ENCODE measurements at regions not wholly inside any gene's neighbourhood (a gene's known extent, or its start where the extent isn't known, plus 50 kb on each side); places are given as distances from the start of the nearest gene placed in this dataset.

DNA sequence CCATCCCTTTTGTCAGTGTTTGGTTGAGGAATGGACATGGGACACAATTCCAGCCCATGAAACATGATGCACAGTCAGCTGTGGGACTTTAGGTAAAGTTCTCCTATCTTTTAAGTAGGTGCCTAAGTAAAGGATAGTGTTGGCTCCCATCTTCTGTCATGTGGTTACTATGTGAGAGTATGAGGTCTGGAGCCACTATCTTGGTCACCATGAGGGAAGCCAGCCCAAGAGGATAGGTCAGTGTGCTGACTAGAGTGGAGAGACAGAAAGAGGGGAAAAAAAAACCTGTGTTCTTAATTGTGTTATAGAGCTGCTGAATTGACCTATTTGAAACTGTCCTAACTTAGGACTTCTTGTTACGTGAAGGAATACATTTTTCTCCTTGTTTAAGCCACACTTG, 89.7 kb upstream of the NAMPT start:
- H2BK12ac ChIP-seq (ENCODE audit: low read length) = no peak overlapping the region
- no peak overlapping the region for H2BK5ac ChIP-seq (ENCODE audit: low read depth, low read length, poor library complexity)
- H3K36me3 ChIP-seq (ENCODE audit: control insufficient read depth in 1 of 2, insufficient read depth in 2 of 2, low read length in 2 of 2) = no peaks in the 10 kb centered on the region
- H3K23ac ChIP-seq (ENCODE audit: low read length) = no peak overlapping the region
- H3K9ac ChIP-seq (ENCODE audit: low read length) = no peak overlapping the region
- H3K4me1 ChIP-seq (ENCODE audit: control insufficient read depth in 1 of 2, insufficient read depth in 2 of 2, low read length in 2 of 2) = no peaks in the 10 kb centered on the region
- no peak overlapping the region for H3K27ac ChIP-seq (ENCODE audit: low read depth, low read length)
- no peak overlapping the region for H2BK120ac ChIP-seq (ENCODE audit: insufficient read depth, low read length, poor library complexity)
- DNase-seq = no peak
- no peaks in the 10 kb centered on the region for H3K79me2 ChIP-seq (ENCODE audit: control insufficient read depth, insufficient read depth, low read length, poor library complexity)
- no peak overlapping the region for H4K91ac ChIP-seq (ENCODE audit: low read depth, low read length)
- no peak overlapping the region for H4K12ac ChIP-seq (ENCODE audit: low read depth, low read length)
- no peaks in the 10 kb centered on the region for H3K79me1 ChIP-seq (ENCODE audit: low read length)
- no peak overlapping the region for H2AK5ac ChIP-seq (ENCODE audit: low read length)
- no peak overlapping the region for H3K14ac ChIP-seq (ENCODE audit: low read length)
- H3K27me3 ChIP-seq (ENCODE audit: insufficient read depth, low read length) = no peaks in the 10 kb centered on the region
- no peak overlapping the region for H3K4ac ChIP-seq (ENCODE audit: low read depth, low read length)
- no peak overlapping the region for H4K8ac ChIP-seq (ENCODE audit: low read depth, low read length)
- H3K18ac ChIP-seq (ENCODE audit: low read length) = no peak overlapping the region
- no peak overlapping the region for H2AFZ ChIP-seq (ENCODE audit: insufficient read depth, low read length, poor library complexity)
- H3K4me2 ChIP-seq (ENCODE audit: low read length) = no peak overlapping the region
- H3K9me3 ChIP-seq (ENCODE audit: insufficient read depth, low read depth, low read length) = no peaks in the 10 kb centered on the region
- H3K4me3 ChIP-seq (ENCODE audit: low read depth, low read length) = no peak overlapping the region
- no CpG with 5 or more reads among the region's 1 CpG for WGBS (ENCODE audit: extremely low coverage, insufficient coverage, insufficient read length)

DNA sequence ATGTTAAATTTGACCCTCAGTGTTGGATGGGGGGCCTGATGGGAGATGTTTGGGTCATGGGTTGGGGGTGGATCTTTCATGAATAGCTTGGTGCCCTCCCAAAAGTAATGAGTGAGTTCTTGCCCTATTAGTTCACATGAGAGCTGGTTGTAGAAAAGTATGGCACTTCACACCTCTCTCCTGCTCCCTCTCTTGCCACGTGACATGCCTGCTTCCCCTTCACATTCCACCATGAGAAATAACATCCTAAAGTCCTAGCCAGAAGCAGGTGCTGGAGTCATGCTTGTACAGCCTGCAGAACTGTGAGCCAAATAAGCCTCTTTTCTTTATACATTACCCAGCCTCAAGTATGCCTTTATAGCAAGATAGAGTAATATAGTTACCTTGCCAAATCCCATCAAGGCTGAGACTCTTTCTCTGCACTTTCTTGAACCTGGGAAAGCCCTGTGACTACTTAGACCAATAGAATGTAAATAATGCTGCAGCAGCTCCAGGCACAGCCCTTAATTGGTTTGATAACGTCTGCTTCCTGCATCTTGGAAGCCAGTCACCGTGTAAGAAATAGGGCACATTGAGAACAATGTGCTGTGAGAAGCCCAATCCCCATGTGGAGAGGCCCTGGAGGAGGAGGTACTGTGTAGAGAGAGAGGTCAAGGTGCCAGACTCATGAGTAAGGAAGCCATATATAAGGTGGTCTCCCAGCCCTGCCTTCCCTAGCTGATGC, 88.0 kb upstream of the NAMPT start:
- H2BK12ac ChIP-seq (ENCODE audit: low read length) = no peak overlapping the region
- no peak for DNase-seq
- H2BK5ac ChIP-seq (ENCODE audit: low read depth, low read length, poor library complexity) = no peak overlapping the region
- H3K18ac ChIP-seq (ENCODE audit: low read length) = no peak overlapping the region
- no peak overlapping the region for H3K4ac ChIP-seq (ENCODE audit: low read depth, low read length)
- H4K91ac ChIP-seq (ENCODE audit: low read depth, low read length) = no peak overlapping the region
- no peak overlapping the region for H4K12ac ChIP-seq (ENCODE audit: low read depth, low read length)
- H3K79me2 ChIP-seq (ENCODE audit: control insufficient read depth, insufficient read depth, low read length, poor library complexity) = no peaks in the 10 kb centered on the region
- no peak overlapping the region for H3K4me2 ChIP-seq (ENCODE audit: low read length)
- no peak overlapping the region for H3K23ac ChIP-seq (ENCODE audit: low read length)
- no peak overlapping the region for H2AFZ ChIP-seq (ENCODE audit: insufficient read depth, low read length, poor library complexity)
- no peak overlapping the region for H3K9ac ChIP-seq (ENCODE audit: low read length)
- H3K27ac ChIP-seq (ENCODE audit: low read depth, low read length) = no peak overlapping the region
- no peak overlapping the region for H3K4me3 ChIP-seq (ENCODE audit: low read depth, low read length)
- no peaks in the 10 kb centered on the region for H3K36me3 ChIP-seq (ENCODE audit: control insufficient read depth in 1 of 2, insufficient read depth in 2 of 2, low read length in 2 of 2)
- H3K27me3 ChIP-seq (ENCODE audit: insufficient read depth, low read length) = no peaks in the 10 kb centered on the region
- H3K14ac ChIP-seq (ENCODE audit: low read length) = no peak overlapping the region
- no CpG with 5 or more reads among the region's 3 CpGs for WGBS (ENCODE audit: extremely low coverage, insufficient coverage, insufficient read length)
- H3K79me1 ChIP-seq (ENCODE audit: low read length) = no peaks in the 10 kb centered on the region
- H4K8ac ChIP-seq (ENCODE audit: low read depth, low read length) = no peak overlapping the region
- no peaks in the 10 kb centered on the region for H3K4me1 ChIP-seq (ENCODE audit: control insufficient read depth in 1 of 2, insufficient read depth in 2 of 2, low read length in 2 of 2)
- no peaks in the 10 kb centered on the region for H3K9me3 ChIP-seq (ENCODE audit: insufficient read depth, low read depth, low read length)
- no peak overlapping the region for H2AK5ac ChIP-seq (ENCODE audit: low read length)
- H2BK120ac ChIP-seq (ENCODE audit: insufficient read depth, low read length, poor library complexity) = no peak overlapping the region

DNA sequence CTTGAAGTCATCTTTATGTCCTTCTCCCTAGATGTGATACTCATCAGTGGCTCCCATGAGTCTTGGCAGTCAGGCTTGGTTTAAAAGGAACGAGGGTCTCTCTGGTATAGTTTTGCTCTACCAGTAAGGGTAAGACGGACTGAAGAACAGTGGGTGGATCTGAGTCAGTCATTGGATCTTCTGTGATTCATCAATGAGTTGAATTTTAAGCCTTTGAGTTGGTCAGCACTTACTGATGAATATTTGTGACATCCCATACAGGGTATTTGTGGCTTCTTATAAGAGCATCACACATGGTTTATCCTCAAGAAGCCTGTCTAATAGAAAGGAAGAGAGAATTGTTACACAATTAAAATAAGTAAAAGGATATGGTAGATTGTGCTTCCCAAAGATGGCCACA, 87.3 kb upstream of the NAMPT start:
- Histone ChIP-seq H4K91ac (ENCODE audit: low read depth, low read length) (no peak overlapping the region), H2AFZ (ENCODE audit: insufficient read depth, low read length, poor library complexity) (no peak overlapping the region), H3K9ac (ENCODE audit: low read length) (no peak overlapping the region), H3K36me3 (ENCODE audit: control insufficient read depth in 1 of 2, insufficient read depth in 2 of 2, low read length in 2 of 2) (no peaks in the 10 kb centered on the region), H4K8ac (ENCODE audit: low read depth, low read length) (no peak overlapping the region), H3K79me2 (ENCODE audit: control insufficient read depth, insufficient read depth, low read length, poor library complexity) (no peaks in the 10 kb centered on the region), H3K23ac (ENCODE audit: low read length) (no peak overlapping the region), H2BK120ac (ENCODE audit: insufficient read depth, low read length, poor library complexity) (no peak overlapping the region), H3K79me1 (ENCODE audit: low read length) (no peaks in the 10 kb centered on the region), H3K4me1 (ENCODE audit: control insufficient read depth in 1 of 2, insufficient read depth in 2 of 2, low read length in 2 of 2) (no peaks in the 10 kb centered on the region), H3K27me3 (ENCODE audit: insufficient read depth, low read length) (no peaks in the 10 kb centered on the region), H2AK5ac (ENCODE audit: low read length) (no peak overlapping the region), H3K4me2 (ENCODE audit: low read length) (no peak overlapping the region), H3K4ac (ENCODE audit: low read depth, low read length) (no peak overlapping the region), H2BK12ac (ENCODE audit: low read length) (no peak overlapping the region), H4K12ac (ENCODE audit: low read depth, low read length) (no peak overlapping the region), H3K14ac (ENCODE audit: low read length) (no peak overlapping the region), H3K18ac (ENCODE audit: low read length) (no peak overlapping the region), H3K27ac (ENCODE audit: low read depth, low read length) (no peak overlapping the region), H3K4me3 (ENCODE audit: low read depth, low read length) (no peak overlapping the region), H3K9me3 (ENCODE audit: insufficient read depth, low read depth, low read length) (no peaks in the 10 kb centered on the region), H2BK5ac (ENCODE audit: low read depth, low read length, poor library complexity) (no peak overlapping the region)
- WGBS (ENCODE audit: extremely low coverage, insufficient coverage, insufficient read length) = no CpG with 5 or more reads among the region's 2 CpGs
- no peak for DNase-seq

DNA sequence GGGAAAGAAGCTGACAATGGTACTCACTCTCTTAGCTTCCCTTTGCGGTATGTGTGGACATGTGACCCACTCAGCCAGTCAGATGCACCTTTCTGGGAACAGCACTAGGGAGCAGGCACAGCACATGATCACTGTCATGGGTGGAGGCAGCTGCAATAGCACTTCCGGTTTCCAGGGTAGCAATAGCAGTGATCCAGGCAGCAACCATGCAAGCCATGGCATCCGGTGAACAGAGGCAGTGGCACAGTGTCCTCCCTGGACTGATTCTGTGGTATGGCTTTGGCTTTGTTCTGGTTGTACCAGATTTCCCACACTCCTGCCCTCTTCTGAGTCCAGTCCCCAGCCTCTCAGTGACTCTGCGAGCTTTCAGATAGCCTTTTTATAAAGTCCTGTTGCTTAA, 86.8 kb upstream of the NAMPT start:
- H2BK5ac ChIP-seq (ENCODE audit: low read depth, low read length, poor library complexity) = no peak overlapping the region
- H3K18ac ChIP-seq (ENCODE audit: low read length) = no peak overlapping the region
- H3K9me3 ChIP-seq (ENCODE audit: insufficient read depth, low read depth, low read length) = no peaks in the 10 kb centered on the region
- H3K14ac ChIP-seq (ENCODE audit: low read length) = no peak overlapping the region
- no peaks in the 10 kb centered on the region for H3K79me2 ChIP-seq (ENCODE audit: control insufficient read depth, insufficient read depth, low read length, poor library complexity)
- peak overlapping the region; percentile 52 for H2AFZ ChIP-seq (ENCODE audit: insufficient read depth, low read length, poor library complexity)
- no peak overlapping the region for H3K4ac ChIP-seq (ENCODE audit: low read depth, low read length)
- no peak overlapping the region for H3K27ac ChIP-seq (ENCODE audit: low read depth, low read length)
- no CpG with 5 or more reads among the region's 4 CpGs for WGBS (ENCODE audit: extremely low coverage, insufficient coverage, insufficient read length)
- no peak overlapping the region for H2AK5ac ChIP-seq (ENCODE audit: low read length)
- DNase-seq = peak in 1 of 2 donors; percentile 8
- H3K4me1 ChIP-seq (ENCODE audit: control insufficient read depth in 1 of 2, insufficient read depth in 2 of 2, low read length in 2 of 2) = no peaks in the 10 kb centered on the region
- no peaks in the 10 kb centered on the region for H3K79me1 ChIP-seq (ENCODE audit: low read length)
- no peaks in the 10 kb centered on the region for H3K27me3 ChIP-seq (ENCODE audit: insufficient read depth, low read length)
- H3K36me3 ChIP-seq (ENCODE audit: control insufficient read depth in 1 of 2, insufficient read depth in 2 of 2, low read length in 2 of 2) = no peaks in the 10 kb centered on the region
- no peak overlapping the region for H4K8ac ChIP-seq (ENCODE audit: low read depth, low read length)
- H2BK120ac ChIP-seq (ENCODE audit: insufficient read depth, low read length, poor library complexity) = no peak overlapping the region
- H3K4me2 ChIP-seq (ENCODE audit: low read length) = no peak overlapping the region
- H4K91ac ChIP-seq (ENCODE audit: low read depth, low read length) = no peak overlapping the region
- H3K23ac ChIP-seq (ENCODE audit: low read length) = no peak overlapping the region
- no peak overlapping the region for H2BK12ac ChIP-seq (ENCODE audit: low read length)
- H3K4me3 ChIP-seq (ENCODE audit: low read depth, low read length) = no peak overlapping the region
- H4K12ac ChIP-seq (ENCODE audit: low read depth, low read length) = no peak overlapping the region
- no peak overlapping the region for H3K9ac ChIP-seq (ENCODE audit: low read length)
